ENCODE measurements at regions not wholly inside any gene's neighbourhood (a gene's known extent, or its start where the extent isn't known, plus 50 kb on each side); places are given as distances from the start of the nearest gene placed in this dataset.
A peak's percentile ranks its signal among the peaks of the same experiment; 100 is the strongest.

- in situ Hi-C loops (cut with HindIII; ENCODE audit: low sequenced_read_pairs): no loop called here
- TF ChIP-seq CTCF (IDR thresholded peaks at IDR 0.05; ENCODE audit: low read depth, low read length): no peak
- no peak overlapping the region for H3K4me3 ChIP-seq (ENCODE audit: low read depth, low read length)
- DNase-seq (ENCODE audit: low read depth, low spot score): no peak
Measured at GRCh38 chr2:52520644-52521043, 1247.0 kb upstream of the CHAC2 start.

- DNase-seq (ENCODE audit: low read depth, low spot score): no peak
- in situ Hi-C loops (cut with HindIII; ENCODE audit: low sequenced_read_pairs): no loop called here
- TF ChIP-seq CTCF (IDR thresholded peaks at IDR 0.05; ENCODE audit: low read depth, low read length): no peak
- no peak overlapping the region for H3K4me3 ChIP-seq (ENCODE audit: low read depth, low read length)
Measured at GRCh38 chr2:52518678-52519077, 1248.9 kb upstream of the CHAC2 start.

GRCh38 chr2:52512760-52513159, 1254.8 kb upstream of the CHAC2 start:
- DNase-seq (ENCODE audit: low read depth, low spot score): no peak
- no peak overlapping the region for H3K4me3 ChIP-seq (ENCODE audit: low read depth, low read length)
- no peak for TF ChIP-seq CTCF (IDR thresholded peaks at IDR 0.05; ENCODE audit: low read depth, low read length)
- in situ Hi-C loops (cut with HindIII; ENCODE audit: low sequenced_read_pairs): no loop called here

- peak; percentile 24 for DNase-seq (ENCODE audit: low read depth, low spot score)
- no peak overlapping the region for H3K4me3 ChIP-seq (ENCODE audit: low read depth, low read length)
- no peak for TF ChIP-seq CTCF (IDR thresholded peaks at IDR 0.05; ENCODE audit: low read depth, low read length)
- in situ Hi-C loops (cut with HindIII; ENCODE audit: low sequenced_read_pairs): no loop called here
Measured at GRCh38 chr2:52510432-52510831, 1257.2 kb upstream of the CHAC2 start.

GRCh38 chr2:52502476-52502860, 1265.1 kb upstream of the CHAC2 start:
- in situ Hi-C loops (cut with HindIII; ENCODE audit: low sequenced_read_pairs): no loop called here
- no peak overlapping the region for H3K4me3 ChIP-seq (ENCODE audit: low read depth, low read length)
- TF ChIP-seq CTCF (IDR thresholded peaks at IDR 0.05; ENCODE audit: low read depth, low read length): no peak
- DNase-seq (ENCODE audit: low read depth, low spot score): no peak

- DNase-seq (ENCODE audit: low read depth, low spot score): no peak
- in situ Hi-C loops (cut with HindIII; ENCODE audit: low sequenced_read_pairs): no loop called here
- no peak overlapping the region for H3K4me3 ChIP-seq (ENCODE audit: low read depth, low read length)
- no peak for TF ChIP-seq CTCF (IDR thresholded peaks at IDR 0.05; ENCODE audit: low read depth, low read length)
Measured at GRCh38 chr2:52501715-52502475, 1265.7 kb upstream of the CHAC2 start.
